ENCODE measurements at regions not wholly inside any gene's neighbourhood (a gene's known extent, or its start where the extent isn't known, plus 50 kb on each side); places are given as distances from the start of the nearest gene placed in this dataset.
"Not testable (repeated sequence)": the region's sequence is repeated elsewhere in the genome, so short reads cannot be mapped to it uniquely, and the experiment has no call there.

- DNase-seq (ENCODE audit: low spot score): no peak
These were observed 96.2 kb upstream of the CPM start for GRCh38 chr12:69028941-69029729.

- DNase-seq (ENCODE audit: low spot score): no peak
These were observed 97.3 kb upstream of the CPM start for GRCh38 chr12:69030321-69030720.

GRCh38 chr12:69036533-69036932, 103.6 kb upstream of the CPM start:
- no peak for DNase-seq (ENCODE audit: low spot score)

GRCh38 chr12:69036999-69037398, 104.0 kb upstream of the CPM start:
- DNase-seq (ENCODE audit: low spot score): no peak

- no peak for DNase-seq (ENCODE audit: low spot score)
These were observed 106.9 kb upstream of the CPM start for GRCh38 chr12:69039911-69040310.

- DNase-seq (ENCODE audit: low spot score): no peak
These were observed 109.6 kb upstream of the CPM start for GRCh38 chr12:69042557-69042956.

- no peak for DNase-seq (ENCODE audit: low spot score)
These were observed 110.0 kb upstream of the CPM start for GRCh38 chr12:69042970-69043369.

GRCh38 chr12:69044887-69045286, 111.9 kb upstream of the CPM start:
- DNase-seq (ENCODE audit: low spot score): no peak

- DNase-seq (ENCODE audit: low spot score): no peak
These were observed 112.5 kb upstream of the CPM start for GRCh38 chr12:69045430-69045829.

GRCh38 chr12:69046363-69046762, 113.4 kb upstream of the CPM start:
- no peak for DNase-seq (ENCODE audit: low spot score)

GRCh38 chr12:69046920-69047319, 113.9 kb upstream of the CPM start:
- no peak for DNase-seq (ENCODE audit: low spot score)

GRCh38 chr12:69047990-69048389, 115.0 kb upstream of the CPM start:
- no peak for DNase-seq (ENCODE audit: low spot score)

GRCh38 chr12:69049855-69050254, 116.9 kb upstream of the CPM start:
- not testable (repeated sequence) for DNase-seq (ENCODE audit: low spot score)

GRCh38 chr12:69052613-69053408, 119.8 kb upstream of the CPM start:
- peak; percentile 21 for DNase-seq (ENCODE audit: low spot score)

- DNase-seq (ENCODE audit: low spot score): no peak
These were observed 121.5 kb upstream of the CPM start for GRCh38 chr12:69054343-69055056.

- no peak for DNase-seq (ENCODE audit: low spot score)
These were observed 122.3 kb upstream of the CPM start for GRCh38 chr12:69055280-69055679.

GRCh38 chr12:69055706-69056105, 122.7 kb upstream of the CPM start:
- no peak for DNase-seq (ENCODE audit: low spot score)

GRCh38 chr12:69056743-69057515, 124.0 kb upstream of the CPM start:
- DNase-seq (ENCODE audit: low spot score): no peak

- DNase-seq (ENCODE audit: low spot score): no peak
These were observed 124.8 kb upstream of the CPM start for GRCh38 chr12:69057742-69058141.

GRCh38 chr12:69059465-69060457, 126.8 kb upstream of the CPM start:
- no peak for DNase-seq (ENCODE audit: low spot score)

GRCh38 chr12:69061574-69061973, 128.6 kb upstream of the CPM start:
- DNase-seq (ENCODE audit: low spot score): no peak

All from CD4-positive, alpha-beta T cell treated with Interleukin-15 for 4 hours (primary cell).